Pancreas (tissue), 10 donors: ENCODE measurements at regions not wholly inside any gene's neighbourhood (a gene's known extent, or its start where the extent isn't known, plus 50 kb on each side); places are given as distances from the start of the nearest gene placed in this dataset.

Experiments used
- ATAC-seq, 4 donors: fragments of 200-7000 bp; cut with Tn5 transposase; one replicate each; pipeline versions ENCODE4 v1.8.0 to v1.9.1; 2020; ENCODE audit warnings: mild to moderate bottlenecking in 4 of 4, moderate library complexity in 4 of 4
- DNase-seq, 6 donors: peaks; one replicate each; pipeline ENCODE4 v3.0.0-alpha.2; 2020
- FAIRE-seq: peaks from 2 replicates; lab custom pipeline; 2012; peaks lifted over from hg19 to GRCh38; lab: Jason Lieb, UNC
- H3K27ac ChIP-seq, 4 donors: fragments of 200-600 bp; sonication (generic); 1 replicate in 3 of 4; 2 replicates in 1 of 4; pipeline versions ENCODE4 v1.5.0 to v1.8.0; 2020
- H3K27me3 ChIP-seq, 4 donors: fragments of 200-600 bp; one replicate each; pipeline ENCODE4 v1.8.0; 2021
- H3K36me3 ChIP-seq, 3 donors: fragments of 200-600 bp; sonication (generic) in 1 of 3; one replicate each; pipeline versions ENCODE4 v1.5.0 to v1.8.0; 2020 to 2021
- H3K4me1 ChIP-seq, 3 donors: fragments of 200-600 bp; one replicate each; pipeline ENCODE4 v1.8.0; 2021
- H3K4me3 ChIP-seq, 4 donors: fragments of 200-600 bp; sonication (generic) in 2 of 4; one replicate each; pipeline versions ENCODE4 v1.5.0 to v1.8.0; 2020 to 2021
- H3K9me3 ChIP-seq, 4 donors: fragments of 200-600 bp; one replicate each; pipeline ENCODE4 v1.8.0; 2021
- WGBS, 2 donors: extraction: QIAGEN DNeasy Blood & Tissue Kit; methylation state at CpG; one replicate each; pipeline ENCODE4 v1.1.7; 2013; 5-methylcytosine and 5-hydroxymethylcytosine counted together
- intact Hi-C, 3 donors: fragments of 100-400 bp; cut with DNase I; formaldehyde crosslinking; loops; one replicate each; pipeline versions ENCODE4 v1.11.1 to v1.14.2; 2022
- TF ChIP-seq, protein P1 (sequence below), 4 donors: fragments of 200-600 bp; sonication (generic) in 3 of 4; IDR thresholded peaks; one replicate each; pipeline versions ENCODE4 v1.5.0 to v1.8.0; 2021; ENCODE audit warnings: antibody characterized with exemption in 4 of 4
- donor health status: healthy with polysubstance abuse.
- donor health status: DM: no; HTN: no; CAD: no; lungs with moderate emphysema.
- donor health status: DM: no; HTN: no; CAD: no.
- donor health status: control.
- donor health status: control.
- donor health status: Bipolar disorder and iron deficiency.
- donor health status: DM: yes; HTN: yes; CAD: no.
- donor health status: DM: no; HTN: no; CAD: no.
- donor health status: DM: no; HTN: no; CAD: no.
- donor health status: DM: yes; HTN: yes; CAD: no.

DNA sequence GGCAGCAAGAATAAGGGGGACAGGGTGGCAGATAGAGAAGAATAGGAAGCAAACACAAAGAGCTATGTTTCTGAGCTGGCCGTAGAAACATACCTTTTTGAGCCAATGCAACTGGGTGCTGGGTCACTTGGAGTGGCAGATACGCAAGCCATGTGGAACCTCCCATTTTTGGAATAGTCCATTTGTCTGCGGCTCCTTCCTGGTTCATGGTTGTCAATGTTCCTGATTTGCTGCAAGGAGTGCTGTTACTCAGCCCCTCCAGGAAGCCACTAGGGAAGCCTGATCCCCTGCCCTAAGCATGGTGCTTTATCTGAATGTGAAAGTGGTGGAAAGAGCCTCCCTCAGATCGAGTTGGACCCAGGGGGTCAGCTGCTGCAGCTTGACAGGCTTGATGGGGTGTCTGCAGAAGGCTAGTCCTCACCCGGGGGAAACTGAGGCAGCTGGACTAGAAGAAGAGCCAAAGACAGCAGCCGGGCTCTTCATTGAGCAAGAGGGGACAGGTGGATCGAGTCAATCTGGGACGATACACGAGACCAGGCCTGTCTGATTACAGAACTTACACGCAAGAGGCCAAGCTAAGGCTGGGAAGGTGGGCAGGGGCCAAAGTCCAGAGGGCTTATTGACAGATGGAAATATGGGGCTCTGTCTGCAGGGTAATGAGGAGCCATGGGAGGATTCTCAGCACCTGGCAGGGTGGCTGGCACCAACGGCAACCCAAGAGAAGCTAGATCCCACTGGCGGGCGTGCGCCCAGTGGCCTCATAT is 57.4 kb upstream of the CTNNBL1 start:
- no peak for FAIRE-seq
- intact Hi-C loops, result no loop called here
- Histone ChIP-seq H3K4me3 (no peak overlapping the region), H3K36me3 (no peaks in the 10 kb centered on the region), H3K27me3 (peaks cover 0 to 3% (median 0%) of the 10 kb centered on the region in 4 donors), H3K9me3 (no peaks in the 10 kb centered on the region), H3K27ac (no peak overlapping the region), H3K4me1 (no peaks in the 10 kb centered on the region)
- 42 to 50% methylated on average over 13 to 14 of the region's 14 CpGs for WGBS, 2 donors
- no peak for DNase-seq
- no peak for ATAC-seq
- TF ChIP-seq, protein P1, sequence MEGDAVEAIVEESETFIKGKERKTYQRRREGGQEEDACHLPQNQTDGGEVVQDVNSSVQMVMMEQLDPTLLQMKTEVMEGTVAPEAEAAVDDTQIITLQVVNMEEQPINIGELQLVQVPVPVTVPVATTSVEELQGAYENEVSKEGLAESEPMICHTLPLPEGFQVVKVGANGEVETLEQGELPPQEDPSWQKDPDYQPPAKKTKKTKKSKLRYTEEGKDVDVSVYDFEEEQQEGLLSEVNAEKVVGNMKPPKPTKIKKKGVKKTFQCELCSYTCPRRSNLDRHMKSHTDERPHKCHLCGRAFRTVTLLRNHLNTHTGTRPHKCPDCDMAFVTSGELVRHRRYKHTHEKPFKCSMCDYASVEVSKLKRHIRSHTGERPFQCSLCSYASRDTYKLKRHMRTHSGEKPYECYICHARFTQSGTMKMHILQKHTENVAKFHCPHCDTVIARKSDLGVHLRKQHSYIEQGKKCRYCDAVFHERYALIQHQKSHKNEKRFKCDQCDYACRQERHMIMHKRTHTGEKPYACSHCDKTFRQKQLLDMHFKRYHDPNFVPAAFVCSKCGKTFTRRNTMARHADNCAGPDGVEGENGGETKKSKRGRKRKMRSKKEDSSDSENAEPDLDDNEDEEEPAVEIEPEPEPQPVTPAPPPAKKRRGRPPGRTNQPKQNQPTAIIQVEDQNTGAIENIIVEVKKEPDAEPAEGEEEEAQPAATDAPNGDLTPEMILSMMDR (IDR thresholded peaks at IDR 0.05), result no peak

DNA sequence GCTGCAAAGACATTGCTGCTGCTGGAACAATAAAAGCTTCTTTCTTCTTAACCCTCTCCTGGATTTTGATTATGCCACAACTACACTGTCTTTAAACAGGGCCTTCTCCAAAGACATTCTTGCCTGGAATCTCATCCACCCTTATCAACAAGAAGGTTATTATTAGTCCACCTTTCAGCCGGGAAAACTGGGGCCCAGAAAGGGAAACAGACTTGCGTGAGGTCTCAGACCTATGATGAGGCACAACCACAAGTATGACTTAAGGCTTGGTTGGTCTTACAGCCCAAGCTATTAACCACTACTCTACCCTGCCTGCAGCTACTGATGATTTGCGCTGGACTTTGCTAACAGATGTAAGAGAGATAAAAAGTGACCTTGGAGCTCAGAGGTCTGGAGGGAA is 62.8 kb upstream of the CTNNBL1 start:
- DNase-seq, result no peak
- no peak overlapping the region for H3K4me3 ChIP-seq
- peaks cover 0 to 3% (median 0%) of the 10 kb centered on the region in 4 donors for H3K27me3 ChIP-seq
- no peak for ATAC-seq
- no peak for FAIRE-seq
- no peaks in the 10 kb centered on the region for H3K36me3 ChIP-seq
- no peaks in the 10 kb centered on the region for H3K4me1 ChIP-seq
- no peak overlapping the region for H3K27ac ChIP-seq
- WGBS, 2 donors, result 30 to 38% methylated on average over 3 of the region's 3 CpGs
- H3K9me3 ChIP-seq, result no peaks in the 10 kb centered on the region
- TF ChIP-seq, protein P1 (IDR thresholded peaks at IDR 0.05), result no peak
- intact Hi-C loops, result no loop called here

DNA sequence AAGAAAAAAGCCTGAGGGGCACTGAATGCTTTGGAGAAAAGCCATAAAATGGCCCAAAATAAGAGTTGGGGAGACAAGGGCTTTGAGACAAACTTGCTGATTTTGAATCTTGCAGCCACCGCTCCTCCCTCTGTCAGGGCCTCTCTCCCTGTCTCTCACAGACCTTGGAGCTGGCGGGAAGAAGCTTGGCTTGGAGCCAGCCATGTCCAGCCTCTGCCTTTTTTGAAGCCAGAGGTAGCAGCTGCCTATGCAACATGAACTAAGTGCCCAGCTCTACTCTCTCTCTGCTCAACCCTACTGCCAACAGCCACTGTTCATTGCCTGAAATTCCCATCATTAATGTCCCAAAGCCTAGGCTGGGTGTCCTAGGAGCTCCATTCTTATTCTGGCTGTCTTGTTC is 63.7 kb upstream of the CTNNBL1 start:
- ATAC-seq, result no peak
- intact Hi-C loops, result no loop called here
- no peak overlapping the region for H3K4me3 ChIP-seq
- 24 to 27% methylated on average over 2 of the region's 2 CpGs for WGBS, 2 donors
- peaks cover 0 to 3% (median 0%) of the 10 kb centered on the region in 4 donors for H3K27me3 ChIP-seq
- H3K4me1 ChIP-seq, result no peaks in the 10 kb centered on the region
- no peak overlapping the region for H3K27ac ChIP-seq
- TF ChIP-seq, protein P1 (IDR thresholded peaks at IDR 0.05), result no peak
- DNase-seq, result peak in 1 of 6 donors; percentile 47
- H3K36me3 ChIP-seq, result no peaks in the 10 kb centered on the region
- H3K9me3 ChIP-seq, result no peaks in the 10 kb centered on the region
- no peak for FAIRE-seq

DNA sequence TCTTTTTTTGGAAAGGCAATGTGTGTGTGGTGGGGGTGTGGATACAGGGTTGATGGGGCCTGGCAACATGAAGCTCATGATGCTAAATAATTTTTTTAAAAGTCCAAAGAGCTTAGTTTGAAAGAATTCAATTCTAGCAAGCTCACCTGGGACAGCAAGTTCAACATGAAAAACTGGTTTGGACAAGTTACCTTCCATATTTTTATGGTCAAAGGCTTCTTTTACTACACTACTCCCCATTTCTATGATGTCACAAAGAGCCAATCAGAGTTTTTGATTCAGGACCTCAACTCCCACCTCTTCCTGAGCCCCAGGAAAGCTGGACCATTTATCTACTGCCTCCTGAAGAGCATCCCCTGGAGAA is 66.1 kb upstream of the CTNNBL1 start:
- Histone ChIP-seq H3K9me3 (no peaks in the 10 kb centered on the region), H3K27ac (no peak overlapping the region), H3K36me3 (no peaks in the 10 kb centered on the region), H3K27me3 (no peaks in the 10 kb centered on the region), H3K4me3 (no peak overlapping the region), H3K4me1 (no peaks in the 10 kb centered on the region)
- ATAC-seq (no peak), FAIRE-seq (no peak), DNase-seq (no peak)
- intact Hi-C loops, result no loop called here
- TF ChIP-seq, protein P1 (IDR thresholded peaks at IDR 0.05), result no peak

DNA sequence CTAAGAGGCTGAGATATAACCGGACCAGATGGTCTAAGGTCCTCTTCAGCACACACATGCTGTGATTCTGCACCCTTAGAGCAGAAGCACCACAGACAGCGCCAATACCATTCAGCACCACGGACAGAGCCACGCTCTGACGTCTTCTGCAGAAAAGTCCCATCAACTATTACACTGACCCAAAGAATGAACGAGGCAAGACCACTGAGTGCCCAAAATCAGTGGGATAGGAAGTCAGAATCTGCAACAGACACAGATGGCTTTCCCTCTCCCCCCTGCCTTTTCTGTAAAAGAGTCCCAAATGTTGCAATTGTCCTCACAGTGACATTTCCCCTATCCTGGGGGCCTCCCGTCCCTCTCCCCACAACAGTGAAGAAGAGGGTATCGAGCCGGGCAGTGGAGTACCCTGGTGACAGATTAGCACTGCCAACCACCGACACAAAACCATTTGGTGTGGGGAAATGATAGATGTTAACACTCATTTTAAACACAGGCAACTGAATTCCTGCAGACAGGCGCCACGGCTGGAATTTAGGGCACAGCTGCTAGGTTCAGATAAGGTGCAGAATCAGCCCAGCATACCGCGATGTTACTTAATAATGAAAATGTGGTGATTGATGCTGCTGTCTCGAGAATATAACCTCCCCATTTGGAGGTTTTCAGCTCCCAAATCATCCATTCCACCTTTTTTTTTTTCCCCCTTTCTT is 66.6 kb upstream of the CTNNBL1 start:
- TF ChIP-seq, protein P1 (IDR thresholded peaks at IDR 0.05), result no peak
- H3K27me3 ChIP-seq, result no peaks in the 10 kb centered on the region
- no peak overlapping the region for H3K27ac ChIP-seq
- no peaks in the 10 kb centered on the region for H3K36me3 ChIP-seq
- DNase-seq (peak in 4 of 6 donors; percentile 12 to 41 (median 29)), ATAC-seq (peak in 2 of 4 donors; percentile 63 to 75), FAIRE-seq (no peak)
- no peak overlapping the region for H3K4me3 ChIP-seq
- 23 to 26% methylated on average over 15 of the region's 15 CpGs for WGBS, 2 donors
- no peaks in the 10 kb centered on the region for H3K9me3 ChIP-seq
- intact Hi-C loops, result no loop called here
- H3K4me1 ChIP-seq, result no peaks in the 10 kb centered on the region
